ENCODE measurements at regions not wholly inside any gene's neighbourhood (a gene's known extent, or its start where the extent isn't known, plus 50 kb on each side); places are given as distances from the start of the nearest gene placed in this dataset.

- TF ChIP-seq YY1 (IDR thresholded peaks at IDR 0.05; ENCODE audit: insufficient read depth, insufficient read length) (no peak), SUZ12 (IDR thresholded peaks at IDR 0.05; ENCODE audit: extremely low read depth, insufficient read depth, insufficient read length) (no peak), ZNF274 (IDR thresholded peaks at IDR 0.05; ENCODE audit: low read depth, low read length) (no peak)
Measured at GRCh38 chr4:170777663-170778062, 687.9 kb upstream of the AADAT start.

Measured in NT2/D1 (cell line).